ENCODE measurements at regions not wholly inside any gene's neighbourhood (a gene's known extent, or its start where the extent isn't known, plus 50 kb on each side); places are given as distances from the start of the nearest gene placed in this dataset.
"Not testable (repeated sequence)": the region's sequence is repeated elsewhere in the genome, so short reads cannot be mapped to it uniquely, and the experiment has no call there.

DNA sequence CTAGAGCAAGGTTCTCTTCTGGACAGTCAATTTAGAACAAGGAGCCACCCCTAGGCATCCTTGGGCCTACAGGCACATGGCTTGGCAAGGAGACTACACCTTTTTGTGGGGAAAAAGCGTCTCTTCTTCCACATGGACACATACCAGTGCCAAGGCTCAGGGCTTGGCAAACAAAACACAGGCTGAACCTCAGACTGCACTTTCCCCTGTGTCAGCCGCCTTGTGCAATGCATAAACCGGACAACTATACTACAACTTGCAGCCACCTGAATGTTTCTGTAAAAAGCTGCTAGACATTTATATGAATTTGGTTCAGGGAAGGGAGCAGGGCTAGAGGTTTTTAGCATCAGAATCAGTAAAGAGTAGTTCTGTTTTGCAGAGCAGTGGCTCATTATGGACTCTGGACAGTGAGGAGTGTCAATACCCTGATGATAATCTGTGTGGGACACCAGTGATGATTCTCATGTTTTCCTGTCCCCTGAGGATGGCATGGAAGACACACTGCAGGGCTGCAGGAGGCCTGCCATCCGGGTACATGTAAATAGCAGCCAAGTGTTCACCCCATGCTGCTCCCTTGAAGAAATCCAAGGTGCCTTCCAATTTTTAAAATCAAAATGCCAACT, 118.9 kb downstream of the GATA3 start:
- DNase-seq (ENCODE audit: low spot score) = no peak

GRCh38 chr10:8173866-8174243, 119.4 kb downstream of the GATA3 start:
- no peak for DNase-seq (ENCODE audit: low spot score)

DNA sequence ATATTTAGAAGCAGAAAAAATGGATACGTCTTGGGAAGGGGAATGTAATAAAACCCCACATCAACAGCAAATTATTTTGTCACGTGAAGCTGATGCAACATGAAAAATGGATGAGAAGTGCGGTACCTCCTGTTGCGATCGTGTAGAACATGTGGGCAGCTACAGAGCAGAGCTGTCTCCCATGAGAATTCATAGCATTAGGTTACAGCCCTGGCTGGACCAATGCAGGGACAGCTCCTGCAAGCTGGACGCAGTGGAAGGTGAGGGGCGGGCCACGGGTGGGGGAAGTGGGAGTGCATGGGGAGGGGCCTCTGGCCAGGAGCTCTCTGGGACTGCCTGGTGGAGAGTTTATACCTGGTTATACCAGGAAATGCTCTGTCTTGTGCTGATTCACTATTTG, 120.3 kb downstream of the GATA3 start:
- DNase-seq (ENCODE audit: low spot score) = no peak

GRCh38 chr10:8177526-8177925, 123.0 kb downstream of the GATA3 start:
- DNase-seq (ENCODE audit: low spot score) = not testable (repeated sequence)

- not testable (repeated sequence) for DNase-seq (ENCODE audit: low spot score)
Measured at GRCh38 chr10:8179773-8180172, 125.3 kb downstream of the GATA3 start.

DNA sequence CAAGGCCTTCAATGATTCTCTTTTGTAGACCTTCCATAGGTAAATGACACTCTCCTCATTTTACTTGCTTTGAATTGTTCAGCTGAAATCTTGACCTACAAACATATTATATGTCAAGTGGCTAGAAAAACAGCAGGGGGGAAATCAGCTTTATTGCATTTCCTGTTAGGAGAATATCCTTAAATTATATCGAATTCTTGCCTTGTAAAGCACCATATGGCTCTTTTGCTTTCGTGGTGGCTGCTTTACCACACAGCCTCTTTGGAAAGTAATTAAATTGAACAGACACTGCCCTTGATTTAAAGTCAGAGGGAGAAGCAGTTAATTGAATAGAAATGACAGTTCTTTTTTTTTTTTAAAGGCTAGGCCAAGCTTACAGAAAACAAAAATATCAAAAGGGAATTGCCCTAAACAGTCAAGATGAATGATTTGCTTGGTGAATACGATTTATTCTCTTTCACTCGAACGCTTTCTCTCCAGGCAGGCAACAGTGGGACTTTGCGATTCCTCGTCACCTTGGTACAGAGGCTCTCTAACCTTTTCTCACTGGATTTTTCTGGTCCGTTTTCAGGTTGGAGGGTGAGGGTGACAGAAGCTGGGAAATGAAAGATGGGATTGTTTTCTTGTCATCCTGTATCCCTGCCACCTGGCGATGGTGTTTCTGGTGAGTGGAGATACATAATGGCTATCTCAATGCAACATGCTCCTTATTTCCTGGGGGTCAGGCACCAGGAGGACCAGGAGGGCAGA, 126.0 kb downstream of the GATA3 start:
- DNase-seq (ENCODE audit: low spot score) = no peak

DNA sequence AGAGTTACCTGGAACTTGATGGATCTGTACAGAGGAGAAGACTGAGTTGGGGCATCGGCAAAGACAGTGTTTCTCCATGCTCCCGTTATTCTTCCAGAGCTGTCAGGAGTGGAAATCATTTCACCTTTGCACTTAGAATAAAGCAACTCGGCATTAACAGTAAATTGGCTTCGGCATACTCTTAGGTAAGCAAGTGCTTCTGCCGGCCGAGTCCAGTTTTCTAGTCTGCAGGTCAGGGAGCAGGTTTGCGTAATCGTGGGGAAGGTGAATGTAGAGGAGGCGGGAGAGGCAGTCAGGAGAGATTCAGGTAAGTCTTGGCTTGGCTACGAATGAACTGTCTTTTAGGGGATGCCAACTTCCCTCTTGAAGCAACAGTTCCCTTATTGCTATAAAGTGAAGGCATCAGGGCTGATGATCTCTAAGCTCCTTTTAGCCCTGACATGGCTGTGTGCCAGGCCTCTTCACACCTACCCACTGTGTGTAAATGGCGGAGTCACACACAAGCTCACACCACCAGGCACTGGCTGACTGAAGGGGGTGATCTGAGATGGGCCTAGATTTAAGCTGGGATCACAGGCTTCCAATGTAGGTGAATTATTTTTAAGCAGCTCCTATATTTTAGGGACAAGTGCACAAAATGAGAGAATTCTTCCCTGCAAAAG, 127.1 kb downstream of the GATA3 start:
- no peak for DNase-seq (ENCODE audit: low spot score)

DNA sequence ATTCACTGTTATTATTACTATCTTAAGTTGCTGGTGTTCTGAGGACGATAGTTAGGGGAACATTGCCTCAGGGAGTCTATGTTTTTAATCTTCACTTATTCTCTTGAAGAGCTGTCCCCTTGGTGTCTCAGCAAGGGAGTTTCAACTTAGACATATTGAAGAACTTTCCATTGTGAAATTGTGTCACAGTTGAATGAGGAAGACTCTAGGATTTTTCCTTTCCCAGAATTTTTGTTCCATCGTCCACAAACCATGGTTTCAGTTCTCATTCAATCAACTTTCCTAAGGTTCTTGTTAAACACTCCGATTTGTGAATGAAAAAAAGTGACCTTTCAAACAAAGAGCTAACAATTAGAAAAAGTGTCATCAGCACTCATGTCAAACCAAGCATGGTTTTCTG, 128.3 kb downstream of the GATA3 start:
- DNase-seq (ENCODE audit: low spot score) = no peak

GRCh38 chr10:8183241-8183704, 128.8 kb downstream of the GATA3 start:
- DNase-seq (ENCODE audit: low spot score) = no peak

DNA sequence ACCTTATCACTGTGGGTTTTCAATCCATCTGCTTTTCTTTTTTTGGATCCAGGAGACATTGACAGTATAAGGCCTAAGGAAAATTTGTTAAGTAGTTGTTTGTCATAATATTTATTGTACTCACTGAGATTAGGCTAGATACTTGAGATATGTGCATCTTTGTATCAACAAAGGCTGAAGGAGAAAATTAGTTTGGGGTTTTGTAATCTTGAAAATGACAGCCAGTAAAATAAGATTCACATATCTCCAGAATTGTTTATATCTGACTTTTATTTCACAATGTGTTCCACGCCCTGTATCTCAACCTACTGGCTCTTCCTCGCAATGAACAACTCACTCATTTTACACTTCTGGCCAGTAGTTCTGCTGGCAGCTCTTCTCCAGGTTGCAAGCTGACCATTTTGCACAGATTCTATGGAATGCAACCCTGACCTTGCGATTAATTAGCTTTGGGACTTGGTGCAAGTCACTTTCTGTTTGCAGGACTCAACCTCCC, 132.7 kb downstream of the GATA3 start:
- no peak for DNase-seq (ENCODE audit: low spot score)

DNA sequence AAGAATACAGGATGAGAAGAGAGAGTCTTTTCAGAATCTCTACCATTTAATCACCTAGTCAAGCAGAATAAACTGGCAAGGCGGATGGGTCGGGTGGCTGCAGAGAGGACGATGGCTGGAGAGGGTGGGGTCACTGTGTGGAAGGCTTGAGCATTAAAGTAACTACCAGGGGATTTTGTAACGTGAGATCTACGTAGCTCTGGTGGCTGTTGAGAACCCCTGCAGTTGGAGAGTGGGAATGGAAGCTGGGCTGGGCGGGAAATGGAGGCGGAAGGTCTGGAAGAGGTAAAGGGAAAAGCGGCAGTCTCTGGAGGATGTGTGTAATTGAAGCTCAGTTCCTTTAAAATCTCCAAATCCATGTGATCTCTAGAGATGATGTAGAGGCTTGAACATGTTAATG, 135.0 kb downstream of the GATA3 start:
- no peak for DNase-seq (ENCODE audit: low spot score)

- no peak for DNase-seq (ENCODE audit: low spot score)
Measured at GRCh38 chr10:8192301-8192700, 137.8 kb downstream of the GATA3 start.

GRCh38 chr10:8193546-8193945, 139.1 kb downstream of the GATA3 start:
- no peak for DNase-seq (ENCODE audit: low spot score)

GRCh38 chr10:8194050-8194449, 139.6 kb downstream of the GATA3 start:
- DNase-seq (ENCODE audit: low spot score) = no peak

GRCh38 chr10:8206882-8207281, 152.4 kb downstream of the GATA3 start:
- DNase-seq (ENCODE audit: low spot score) = no peak

DNA sequence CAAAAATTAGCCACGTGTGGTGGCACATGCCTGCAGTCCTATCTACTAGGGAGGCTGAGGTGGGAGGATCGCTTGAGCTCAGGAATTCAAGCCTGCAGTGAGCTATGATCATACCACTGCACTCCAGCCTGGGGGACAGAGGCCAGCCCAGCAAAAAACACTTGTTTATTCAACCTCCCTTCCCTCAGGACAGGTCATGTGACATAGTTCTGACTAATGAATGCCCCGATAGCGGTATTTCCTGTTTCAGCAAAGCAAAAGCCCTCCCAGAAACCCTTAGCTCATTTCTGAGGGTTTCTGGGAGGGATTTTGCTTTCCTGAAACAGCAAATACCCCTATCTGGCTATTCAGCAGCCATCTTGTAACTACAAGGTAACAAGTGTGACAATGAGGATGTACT, 157.1 kb downstream of the GATA3 start:
- DNase-seq (ENCODE audit: low spot score) = no peak

GRCh38 chr10:8213735-8214134, 159.2 kb downstream of the GATA3 start:
- DNase-seq (ENCODE audit: low spot score) = no peak

DNA sequence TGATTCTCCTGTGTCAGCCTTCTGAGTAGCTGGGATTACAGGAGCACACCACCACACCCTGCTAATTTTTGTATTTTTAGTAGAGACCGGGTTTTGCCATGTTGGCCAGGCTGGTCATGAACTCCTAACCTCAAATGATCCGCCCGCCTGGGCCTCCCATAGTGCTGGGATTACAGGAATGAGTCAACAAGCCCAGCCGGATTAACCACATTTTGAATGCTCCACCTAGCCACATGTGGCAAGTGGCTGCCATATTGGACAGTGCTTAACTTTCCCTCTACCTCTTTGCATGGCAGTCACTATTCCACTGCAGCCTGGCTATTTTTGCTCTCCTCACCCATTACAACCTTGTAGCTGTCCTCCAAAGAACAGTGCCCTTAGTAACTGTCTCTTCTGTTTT, 160.1 kb downstream of the GATA3 start:
- no peak for DNase-seq (ENCODE audit: low spot score)

DNA sequence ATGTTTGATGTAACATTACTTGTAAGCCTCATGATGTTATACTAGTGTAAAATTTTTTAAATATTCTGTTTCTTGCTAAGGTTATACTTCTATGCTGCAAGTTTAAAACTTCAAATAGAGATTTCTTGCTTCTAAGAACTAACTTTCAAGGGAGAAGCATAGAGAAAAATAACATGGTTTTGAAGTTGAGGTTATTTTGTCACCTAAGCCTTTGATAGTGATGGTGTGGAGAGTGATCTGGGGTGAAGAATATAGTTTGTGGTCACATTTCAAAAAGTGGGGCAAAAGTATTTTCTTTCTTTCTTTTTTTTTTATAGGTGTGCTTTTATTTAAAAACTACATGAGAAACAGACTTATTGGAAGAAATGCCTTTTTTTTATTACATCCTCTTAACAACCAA, 162.4 kb downstream of the GATA3 start:
- DNase-seq (ENCODE audit: low spot score) = no peak

DNA sequence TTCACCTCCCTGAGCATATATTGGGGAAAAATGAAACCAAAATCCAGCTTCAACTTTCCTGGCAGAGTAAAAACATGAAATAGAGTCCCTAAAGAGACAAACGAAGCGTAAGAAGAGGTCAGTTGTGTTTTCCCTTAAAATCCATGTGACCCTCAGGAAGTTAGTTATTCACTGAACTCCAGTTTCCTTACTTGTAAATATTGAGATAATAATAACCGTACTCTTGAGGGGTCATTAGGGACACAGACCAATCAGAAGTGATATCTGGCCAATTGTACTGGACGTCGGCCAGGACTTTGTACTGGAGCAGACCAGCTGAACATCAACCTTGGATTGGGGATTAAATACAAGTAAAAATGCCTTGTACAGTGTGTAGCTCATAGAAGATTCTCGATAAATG, 167.0 kb downstream of the GATA3 start:
- no peak for DNase-seq (ENCODE audit: low spot score)

DNA sequence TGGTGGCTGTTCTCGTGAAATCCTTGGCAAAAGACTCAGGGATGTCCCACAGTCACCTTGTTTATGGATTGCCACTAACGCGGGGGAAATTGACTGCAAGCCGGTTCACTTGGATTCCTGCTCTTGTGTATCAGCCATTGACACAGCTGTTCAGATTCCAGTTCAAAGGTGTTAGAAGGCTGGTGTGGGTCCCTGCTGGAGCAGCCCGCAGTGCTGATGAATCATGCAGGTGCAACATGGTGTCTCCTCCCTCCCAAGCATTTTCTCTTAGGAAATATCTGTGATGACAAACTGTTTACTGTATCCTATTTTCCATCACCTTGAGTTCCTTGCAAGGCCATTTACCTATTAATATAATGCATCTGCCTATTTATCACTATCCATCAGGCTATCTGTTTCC, 170.1 kb downstream of the GATA3 start:
- no peak for DNase-seq (ENCODE audit: low spot score)

DNA sequence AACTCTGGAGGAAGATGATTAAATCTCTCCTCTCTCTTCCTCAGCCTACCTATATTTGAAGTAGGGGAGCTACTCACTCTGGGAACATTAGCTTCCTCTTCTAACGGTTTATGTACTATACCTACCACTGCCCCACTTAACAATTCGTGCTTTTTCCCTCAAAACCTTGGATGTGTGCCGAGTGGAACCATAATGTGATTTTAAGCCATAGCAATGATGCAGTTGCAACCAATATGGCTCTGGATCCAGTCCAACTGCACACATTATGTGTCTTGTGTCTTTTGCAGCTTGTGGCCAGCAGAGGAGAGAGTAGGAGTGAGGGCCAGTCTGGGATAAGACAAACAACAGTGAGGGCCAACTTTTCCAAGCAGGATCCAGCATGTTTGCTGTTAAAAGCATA, 170.7 kb downstream of the GATA3 start:
- no peak for DNase-seq (ENCODE audit: low spot score)

DNA sequence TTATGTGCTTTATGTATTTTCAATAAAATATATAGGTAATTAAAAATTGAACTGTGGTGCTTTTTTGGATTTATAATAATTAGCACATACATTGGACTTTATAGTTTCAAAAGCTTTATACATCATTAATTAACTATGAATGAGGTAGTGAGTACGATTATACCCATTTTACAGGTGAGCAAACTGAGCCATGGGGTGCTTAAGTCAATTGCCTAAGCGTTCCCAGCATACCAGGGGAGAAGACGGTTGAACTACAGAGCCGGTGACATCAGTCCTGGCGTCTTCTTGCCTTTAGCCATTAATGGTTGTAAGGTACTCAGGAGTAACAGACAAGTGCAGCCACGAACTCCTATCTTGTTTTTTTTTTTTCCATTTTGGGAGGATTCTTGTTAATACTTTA, 172.8 kb downstream of the GATA3 start:
- no peak for DNase-seq (ENCODE audit: low spot score)

Measured in COLO829 (cell line).